Osteoblast (primary cell): ENCODE measurements at regions not wholly inside any gene's neighbourhood (a gene's known extent, or its start where the extent isn't known, plus 50 kb on each side); places are given as distances from the start of the nearest gene placed in this dataset.

Experiments
- DNase-seq: peaks from one replicate; pipeline ENCODE4 v3.0.0; 2011; ENCODE audit warnings: low spot score, mixed read lengths; ENCODE audit not compliant: insufficient read length; ENCODE audit errors: missing footprints
- H2AFZ ChIP-seq: 2 replicates; pipeline ENCODE4 v1.6.0; 2011; ENCODE audit warnings: mild to moderate bottlenecking, low read length
- H3K27ac ChIP-seq: 2 replicates; pipeline ENCODE4 v1.5.1; 2011; ENCODE audit warnings: mild to moderate bottlenecking, low read depth, low read length, moderate library complexity
- H3K27me3 ChIP-seq: 2 replicates; pipeline ENCODE4 v1.6.0; 2012; ENCODE audit warnings: mild to moderate bottlenecking, control low read depth, inconsistent platforms, low read length, moderate library complexity; ENCODE audit not compliant: insufficient read depth
- H3K36me3 ChIP-seq: 2 replicates; pipeline ENCODE4 v1.5.1; 2011; ENCODE audit warnings: mild to moderate bottlenecking, low read length, control low read depth, moderate library complexity; ENCODE audit not compliant: insufficient read depth
- H3K4me1 ChIP-seq: 2 replicates; pipeline ENCODE4 v1.5.1; 2011; ENCODE audit warnings: mild to moderate bottlenecking, low read length, control low read depth, moderate library complexity; ENCODE audit not compliant: insufficient read depth
- H3K4me2 ChIP-seq: 2 replicates; pipeline ENCODE4 v1.6.0; 2011; ENCODE audit warnings: mild to moderate bottlenecking, low read length; ENCODE audit not compliant: insufficient read depth
- H3K4me3 ChIP-seq: fragments of 200-600 bp; sonication (generic); 3 replicates; pipeline ENCODE4 v1.5.1; 2012; ENCODE audit warnings: mild to moderate bottlenecking, low read length, inconsistent platforms; ENCODE audit not compliant: insufficient read depth
- H3K79me2 ChIP-seq: 2 replicates; pipeline ENCODE4 v1.6.0; 2012; ENCODE audit warnings: mild to moderate bottlenecking, low read length, control low read depth, inconsistent platforms; ENCODE audit not compliant: insufficient read depth
- H3K9me3 ChIP-seq: 2 replicates; pipeline ENCODE4 v1.5.1; 2011; ENCODE audit warnings: low read depth, low read length, control low read depth
- H4K20me1 ChIP-seq: 2 replicates; pipeline ENCODE4 v1.6.0; 2012; ENCODE audit warnings: mild to moderate bottlenecking, low read length, control low read depth; ENCODE audit not compliant: insufficient read depth
- CTCF ChIP-seq: IDR thresholded peaks from 2 replicates; pipeline ENCODE4 v1.5.1; 2011; ENCODE audit warnings: mild to moderate bottlenecking, low read depth, low read length, moderate library complexity; ENCODE audit errors: extremely low read depth

- no peak for DNase-seq
- Histone ChIP-seq H3K4me2 (no peak overlapping the region), H2AFZ (no peak overlapping the region), H4K20me1 (no peaks in the 10 kb centered on the region), H3K4me1 (no peaks in the 10 kb centered on the region), H3K27ac (no peak overlapping the region), H3K4me3 (no peak overlapping the region), H3K36me3 (no peaks in the 10 kb centered on the region), H3K79me2 (no peaks in the 10 kb centered on the region), H3K27me3 (no peaks in the 10 kb centered on the region), H3K9me3 (peaks cover 2% of the 10 kb centered on the region)
- TF ChIP-seq CTCF, result no peak
Measured at GRCh38 chr5:24294333-24294732, 350.4 kb downstream of the CDH10 start.

GRCh38 chr5:24314106-24314505, 330.7 kb downstream of the CDH10 start:
- no peak overlapping the region for H2AFZ ChIP-seq
- H3K4me1 ChIP-seq, result no peaks in the 10 kb centered on the region
- H3K36me3 ChIP-seq, result no peaks in the 10 kb centered on the region
- no peaks in the 10 kb centered on the region for H3K79me2 ChIP-seq
- no peak overlapping the region for H3K27ac ChIP-seq
- TF ChIP-seq CTCF, result no peak
- no peaks in the 10 kb centered on the region for H3K9me3 ChIP-seq
- DNase-seq, result no peak
- no peaks in the 10 kb centered on the region for H4K20me1 ChIP-seq
- no peaks in the 10 kb centered on the region for H3K27me3 ChIP-seq
- H3K4me2 ChIP-seq, result no peak overlapping the region
- no peak overlapping the region for H3K4me3 ChIP-seq

- no peaks in the 10 kb centered on the region for H3K9me3 ChIP-seq
- TF ChIP-seq CTCF, result no peak
- no peak overlapping the region for H3K4me2 ChIP-seq
- no peak for DNase-seq
- no peaks in the 10 kb centered on the region for H3K4me1 ChIP-seq
- no peak overlapping the region for H3K27ac ChIP-seq
- H4K20me1 ChIP-seq, result no peaks in the 10 kb centered on the region
- no peak overlapping the region for H2AFZ ChIP-seq
- H3K4me3 ChIP-seq, result no peak overlapping the region
- no peaks in the 10 kb centered on the region for H3K27me3 ChIP-seq
- no peaks in the 10 kb centered on the region for H3K79me2 ChIP-seq
- no peaks in the 10 kb centered on the region for H3K36me3 ChIP-seq
Measured at GRCh38 chr5:24320643-24321042, 324.1 kb downstream of the CDH10 start.

- Histone ChIP-seq H3K27me3 (no peaks in the 10 kb centered on the region), H4K20me1 (no peaks in the 10 kb centered on the region), H2AFZ (no peak overlapping the region), H3K4me1 (no peaks in the 10 kb centered on the region), H3K4me2 (no peak overlapping the region), H3K4me3 (no peak overlapping the region), H3K27ac (no peak overlapping the region), H3K36me3 (no peaks in the 10 kb centered on the region), H3K79me2 (no peaks in the 10 kb centered on the region), H3K9me3 (peaks cover 2% of the 10 kb centered on the region)
- TF ChIP-seq CTCF, result no peak
- no peak for DNase-seq
Measured at GRCh38 chr5:24325306-24325832, 319.4 kb downstream of the CDH10 start.
